Lower leg skin (tissue), 4 donors: ENCODE measurements at regions not wholly inside any gene's neighbourhood (a gene's known extent, or its start where the extent isn't known, plus 50 kb on each side); places are given as distances from the start of the nearest gene placed in this dataset.

Experiments
- DNase-seq, 2 donors: peaks; one replicate each; pipeline ENCODE4 v3.0.0-alpha.2; 2019; ENCODE audit warnings: low spot score in 2 of 2
- H3K4me3 ChIP-seq: fragments of 200-600 bp; sonication (generic); 2 replicates; pipeline ENCODE4 v1.5.1; 2017; ENCODE audit warnings: mild to moderate bottlenecking, low read depth; ENCODE audit not compliant: poor library complexity, severe bottlenecking
- CTCF ChIP-seq, 3 donors: fragments of 450-650 bp; IDR thresholded peaks; one replicate each; pipeline ENCODE4 v1.5.1; 2016; ENCODE audit warnings: antibody characterized with exemption in 3 of 3, mild to moderate bottlenecking in 3 of 3, moderate library complexity in 2 of 3
- POLR2A ChIP-seq, 2 donors: fragments of 450-650 bp; IDR thresholded peaks; one replicate each; pipeline ENCODE4 v1.6.1; 2016 to 2017; ENCODE audit warnings: antibody characterized with exemption in 2 of 2, mild to moderate bottlenecking in 1 of 2, moderate library complexity in 1 of 2
- WGBS, 2 donors: methylation state at CpG; one replicate each; pipeline ENCODE4 v1.1.5; 2018; 5-methylcytosine and 5-hydroxymethylcytosine counted together
- intact Hi-C: fragments of 100-400 bp; cut with DNase I; formaldehyde crosslinking; loops from one replicate; pipeline ENCODE4 v1.15.0; 2023; ENCODE audit warnings: low total_unique reads

GRCh38 chr2:83115606-83116005 is 1343.5 kb downstream of the SUCLG1 start:
- intact Hi-C loops: no loop called here
- TF ChIP-seq POLR2A (IDR thresholded peaks at IDR 0.05) (no peak), CTCF (IDR thresholded peaks at IDR 0.05) (no peak)
- DNase-seq: no peak
- 86 to 94% methylated on average over 1 of the region's 1 CpG for WGBS, 2 donors
- H3K4me3 ChIP-seq: no peak overlapping the region

DNA sequence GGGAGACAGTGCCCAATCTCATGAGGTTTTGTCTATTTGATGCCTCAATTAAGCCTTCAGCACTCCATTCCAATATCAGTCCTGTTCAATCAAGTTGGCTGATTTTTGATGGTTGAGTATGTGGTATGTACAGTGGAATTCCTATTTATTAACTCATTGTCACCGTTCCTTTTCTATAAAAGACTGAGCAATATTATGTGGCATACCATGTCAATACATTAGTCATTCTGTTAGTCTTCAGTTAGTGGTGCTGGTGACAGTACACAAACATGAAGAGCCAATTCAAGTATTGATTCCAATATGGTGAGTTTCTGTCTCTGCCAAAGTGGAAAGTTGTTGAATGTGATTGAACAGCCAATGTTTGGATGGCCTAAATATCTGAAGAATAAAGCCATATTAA is 1343.9 kb downstream of the SUCLG1 start:
- H3K4me3 ChIP-seq: no peak overlapping the region
- 45 to 80% methylated on average over 1 of the region's 1 CpG for WGBS, 2 donors

DNA sequence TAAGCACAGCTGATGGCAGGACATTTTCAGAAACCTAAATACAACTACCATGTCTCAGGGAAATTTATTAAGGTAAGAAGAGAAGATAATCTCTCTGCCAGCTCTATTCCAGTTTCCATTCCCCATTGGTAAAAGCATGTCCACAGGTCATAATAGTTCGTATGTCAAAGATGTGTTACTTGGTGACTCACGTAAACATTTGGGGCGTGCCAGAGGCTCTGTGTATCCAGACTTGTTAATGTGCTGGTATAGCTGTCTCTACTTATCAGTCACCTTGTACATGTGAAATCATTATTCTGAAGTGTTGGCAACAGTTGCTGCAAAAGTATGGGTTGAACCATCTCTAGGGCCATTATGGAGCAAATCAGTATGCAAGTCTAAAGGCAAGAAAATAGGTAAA is 1345.1 kb downstream of the SUCLG1 start:
- DNase-seq: no peak
- intact Hi-C loops: no loop called here
- TF ChIP-seq CTCF (IDR thresholded peaks at IDR 0.05): no peak
- no peak for TF ChIP-seq POLR2A (IDR thresholded peaks at IDR 0.05)
- no peak overlapping the region for H3K4me3 ChIP-seq
- WGBS, 2 donors: 71 to 86% methylated on average over 3 of the region's 3 CpGs

More for the DNA sequence above, 1343.9 kb downstream of the SUCLG1 start:
- DNase-seq: no peak
- intact Hi-C loops: no loop called here
- no peak for TF ChIP-seq POLR2A (IDR thresholded peaks at IDR 0.05)
- no peak for TF ChIP-seq CTCF (IDR thresholded peaks at IDR 0.05)

DNA sequence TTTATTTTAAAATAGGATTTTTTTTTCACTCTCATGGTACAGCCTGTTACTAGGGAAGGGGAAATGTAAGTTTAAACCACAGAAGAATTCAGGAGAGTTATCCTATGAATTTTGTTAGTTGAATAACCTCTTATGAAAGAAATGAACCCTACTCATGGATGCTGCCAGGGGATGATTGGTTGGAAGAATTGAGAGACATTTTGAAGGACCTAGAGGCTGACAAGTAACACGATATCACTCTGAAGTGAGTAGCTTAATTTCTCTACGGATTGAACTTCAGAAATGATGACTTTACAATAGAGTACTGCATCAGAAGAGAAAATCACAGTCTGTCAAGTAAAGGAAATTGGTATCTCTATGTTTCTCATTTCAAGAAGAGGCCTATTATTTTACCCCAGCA is 1346.2 kb downstream of the SUCLG1 start:
- no peak for TF ChIP-seq POLR2A (IDR thresholded peaks at IDR 0.05)
- no peak for TF ChIP-seq CTCF (IDR thresholded peaks at IDR 0.05)
- no peak overlapping the region for H3K4me3 ChIP-seq
- no peak for DNase-seq
- intact Hi-C loops: no loop called here
- WGBS, 2 donors: 75 to 87% methylated on average over 2 of the region's 2 CpGs

GRCh38 chr2:83109284-83109683 is 1349.8 kb downstream of the SUCLG1 start:
- intact Hi-C loops: no loop called here
- H3K4me3 ChIP-seq: no peak overlapping the region
- TF ChIP-seq CTCF (IDR thresholded peaks at IDR 0.05): no peak
- TF ChIP-seq POLR2A (IDR thresholded peaks at IDR 0.05): no peak
- no peak for DNase-seq
- 40 to 41% methylated on average over 1 of the region's 1 CpG for WGBS, 2 donors

- intact Hi-C loops: no loop called here
- DNase-seq: no peak
- no peak overlapping the region for H3K4me3 ChIP-seq
- no peak for TF ChIP-seq POLR2A (IDR thresholded peaks at IDR 0.05)
- no peak for TF ChIP-seq CTCF (IDR thresholded peaks at IDR 0.05)
These were observed 1352.2 kb downstream of the SUCLG1 start for GRCh38 chr2:83106853-83107252.
